Astrocyte (in vitro differentiated cells and primary cell): ENCODE measurements at regions not wholly inside any gene's neighbourhood (a gene's known extent, or its start where the extent isn't known, plus 50 kb on each side); places are given as distances from the start of the nearest gene placed in this dataset.

Source experiments
- DNase-seq: peaks from one replicate; pipeline ENCODE4 v3.0.0-alpha.2; 2010; ENCODE audit warnings: low read depth
- FAIRE-seq: peaks from 2 replicates; lab custom pipeline; 2011; peaks lifted over from hg19 to GRCh38; lab: Jason Lieb, UNC
- H2AFZ ChIP-seq: 2 replicates; pipeline ENCODE4 v1.6.0; 2012; ENCODE audit warnings: low read depth, low read length, inconsistent platforms
- H3K27ac ChIP-seq: 2 replicates; pipeline ENCODE4 v1.5.1; 2011; ENCODE audit warnings: low read depth, low read length, inconsistent platforms
- H3K27me3 ChIP-seq: 2 replicates; pipeline ENCODE4 v1.6.0; 2011; ENCODE audit warnings: low read length, inconsistent platforms; ENCODE audit not compliant: insufficient read depth
- H3K36me3 ChIP-seq: 2 replicates; pipeline ENCODE4 v1.5.1; 2011; ENCODE audit warnings: low read length, inconsistent platforms; ENCODE audit not compliant: insufficient read depth
- H3K4me1 ChIP-seq: 2 replicates; pipeline ENCODE4 v1.5.1; 2011; ENCODE audit warnings: low read length, inconsistent platforms; ENCODE audit not compliant: insufficient read depth
- H3K4me2 ChIP-seq: 2 replicates; pipeline ENCODE4 v1.6.0; 2012; ENCODE audit warnings: low read length, inconsistent platforms
- H3K4me3 ChIP-seq: 2 replicates; pipeline ENCODE4 v1.5.1; 2011; ENCODE audit warnings: low read depth, mild to moderate bottlenecking, low read length, inconsistent platforms; ENCODE audit not compliant: insufficient read depth
- H3K79me2 ChIP-seq: 2 replicates; pipeline ENCODE4 v1.6.0; 2012; ENCODE audit warnings: mild to moderate bottlenecking, low read length, inconsistent platforms; ENCODE audit not compliant: insufficient read depth
- H3K9ac ChIP-seq: 2 replicates; pipeline ENCODE4 v1.6.0; 2012; ENCODE audit warnings: mild to moderate bottlenecking, low read length, inconsistent platforms
- H3K9me3 ChIP-seq: 2 replicates; pipeline ENCODE4 v1.5.1; 2012; ENCODE audit warnings: low read depth, mild to moderate bottlenecking, low read length, inconsistent platforms; ENCODE audit not compliant: insufficient read depth
- H4K20me1 ChIP-seq: 2 replicates; pipeline ENCODE4 v1.6.0; 2012; ENCODE audit warnings: low read length, inconsistent platforms; ENCODE audit not compliant: insufficient read depth
- H3K27ac Mint-ChIP-seq: one replicate; pipeline ENCODE4 v1.8.0; 2021; ENCODE audit warnings: mild to moderate bottlenecking, mixed read lengths; ENCODE audit not compliant: unreplicated experiment
- H3K27me3 Mint-ChIP-seq: one replicate; pipeline ENCODE4 v1.8.0; 2021; ENCODE audit warnings: low read depth, mixed read lengths; ENCODE audit not compliant: unreplicated experiment
- H3K36me3 Mint-ChIP-seq: one replicate; pipeline ENCODE4 v1.8.0; 2021; ENCODE audit warnings: low read depth, mixed read lengths; ENCODE audit not compliant: unreplicated experiment
- H3K4me1 Mint-ChIP-seq: one replicate; pipeline ENCODE4 v1.8.0; 2021; ENCODE audit warnings: low read depth, mixed read lengths; ENCODE audit not compliant: unreplicated experiment
- H3K4me3 Mint-ChIP-seq: one replicate; pipeline ENCODE4 v1.8.0; 2021; ENCODE audit warnings: mild to moderate bottlenecking, moderate library complexity, mixed read lengths; ENCODE audit not compliant: unreplicated experiment
- H3K9me3 Mint-ChIP-seq: one replicate; pipeline ENCODE4 v1.8.0; 2021; ENCODE audit warnings: mild to moderate bottlenecking, mixed read lengths; ENCODE audit not compliant: unreplicated experiment
- CTCF ChIP-seq: IDR thresholded peaks from 2 replicates; pipeline ENCODE4 v1.5.1; 2011; ENCODE audit warnings: low read depth, mild to moderate bottlenecking, inconsistent platforms, low read length, moderate library complexity; ENCODE audit not compliant: insufficient read depth
- EZH2 ChIP-seq: IDR thresholded peaks from 2 replicates; pipeline ENCODE4 v1.6.1; 2012; ENCODE audit warnings: mild to moderate bottlenecking, low read length, inconsistent platforms; ENCODE audit not compliant: insufficient read depth

GRCh38 chr15:95171564-95171963 lies 940.2 kb downstream of the MCTP2 start:
- no peak for DNase-seq
- Mint-ChIP-seq H3K36me3 (no peaks in the 10 kb centered on the region), H3K9me3 (no peaks in the 10 kb centered on the region), H3K27ac (no peak overlapping the region), H3K4me3 (no peak overlapping the region), H3K27me3 (peaks cover 2% of the 10 kb centered on the region), H3K4me1 (no peaks in the 10 kb centered on the region)
- H3K4me1 ChIP-seq, result no peaks in the 10 kb centered on the region
- no peak overlapping the region for H3K4me3 ChIP-seq
- H3K27me3 ChIP-seq, result no peaks in the 10 kb centered on the region
- no peak overlapping the region for H3K27ac ChIP-seq
- TF ChIP-seq EZH2, result no peak
- TF ChIP-seq CTCF, result no peak
- H3K9me3 ChIP-seq, result no peaks in the 10 kb centered on the region
- H3K4me2 ChIP-seq, result no peak overlapping the region
- H4K20me1 ChIP-seq, result no peaks in the 10 kb centered on the region
- no peak for FAIRE-seq
- H3K9ac ChIP-seq, result no peak overlapping the region
- no peaks in the 10 kb centered on the region for H3K79me2 ChIP-seq
- H3K36me3 ChIP-seq, result no peaks in the 10 kb centered on the region
- H2AFZ ChIP-seq, result no peak overlapping the region

- H3K27ac ChIP-seq, result no peak overlapping the region
- Mint-ChIP-seq H3K9me3 (no peaks in the 10 kb centered on the region), H3K27me3 (peaks cover 2% of the 10 kb centered on the region), H3K4me3 (no peak overlapping the region), H3K4me1 (no peaks in the 10 kb centered on the region), H3K36me3 (no peaks in the 10 kb centered on the region), H3K27ac (no peak overlapping the region)
- no peak overlapping the region for H3K9ac ChIP-seq
- no peak overlapping the region for H3K4me3 ChIP-seq
- FAIRE-seq (no peak), DNase-seq (peak; percentile 68)
- TF ChIP-seq CTCF (no peak), EZH2 (no peak)
- H3K36me3 ChIP-seq, result no peaks in the 10 kb centered on the region
- H3K27me3 ChIP-seq, result no peaks in the 10 kb centered on the region
- no peak overlapping the region for H2AFZ ChIP-seq
- no peak overlapping the region for H3K4me2 ChIP-seq
- H4K20me1 ChIP-seq, result no peaks in the 10 kb centered on the region
- no peaks in the 10 kb centered on the region for H3K4me1 ChIP-seq
- no peaks in the 10 kb centered on the region for H3K9me3 ChIP-seq
- no peaks in the 10 kb centered on the region for H3K79me2 ChIP-seq
Observed at GRCh38 chr15:95174301-95175259, 943.2 kb downstream of the MCTP2 start.
